Trophoblast cell (in vitro differentiated cells and primary cell): ENCODE measurements at regions not wholly inside any gene's neighbourhood (a gene's known extent, or its start where the extent isn't known, plus 50 kb on each side); places are given as distances from the start of the nearest gene placed in this dataset.

Experiments used
- DNase-seq, 2 donors: peaks; one replicate each; pipeline ENCODE4 v3.0.0-alpha.2; 2016
- H2AFZ ChIP-seq: 2 replicates; pipeline ENCODE4 v1.6.1; 2013; ENCODE audit warnings: low read length, moderate library complexity, mild to moderate bottlenecking; ENCODE audit not compliant: insufficient read depth, poor library complexity
- H2AK5ac ChIP-seq: 2 replicates; pipeline ENCODE4 v1.6.1; 2013; ENCODE audit warnings: mild to moderate bottlenecking, low read length
- H2BK120ac ChIP-seq: 2 replicates; pipeline ENCODE4 v1.6.1; 2013; ENCODE audit warnings: low read length, mild to moderate bottlenecking, moderate library complexity; ENCODE audit not compliant: insufficient read depth, poor library complexity
- H2BK12ac ChIP-seq: 2 replicates; pipeline ENCODE4 v1.6.1; 2013; ENCODE audit warnings: mild to moderate bottlenecking, low read length, moderate library complexity
- H2BK5ac ChIP-seq: 2 replicates; pipeline ENCODE4 v1.6.1; 2013; ENCODE audit warnings: low read length, low read depth, moderate library complexity, mild to moderate bottlenecking; ENCODE audit not compliant: poor library complexity
- H3K14ac ChIP-seq: 2 replicates; pipeline ENCODE4 v1.6.1; 2013; ENCODE audit warnings: mild to moderate bottlenecking, low read length
- H3K18ac ChIP-seq: 2 replicates; pipeline ENCODE4 v1.6.1; 2013; ENCODE audit warnings: mild to moderate bottlenecking, low read length
- H3K23ac ChIP-seq: 2 replicates; pipeline ENCODE4 v1.6.1; 2013; ENCODE audit warnings: low read length
- H3K27ac ChIP-seq: 2 replicates; pipeline ENCODE4 v1.5.1; 2013; ENCODE audit warnings: low read depth, mild to moderate bottlenecking, inconsistent platforms, low read length, moderate library complexity
- H3K27me3 ChIP-seq: 2 replicates; pipeline ENCODE4 v1.6.1; 2013; ENCODE audit warnings: inconsistent platforms, mild to moderate bottlenecking, low read length, moderate library complexity; ENCODE audit not compliant: insufficient read depth
- H3K36me3 ChIP-seq, 2 experiments: 1 replicate in 1 of 2; 2 replicates in 1 of 2; pipeline ENCODE4 v1.6.1; 2013; ENCODE audit warnings: low read length in 2 of 2, mild to moderate bottlenecking in 2 of 2, moderate library complexity in 1 of 2; ENCODE audit not compliant: insufficient read depth in 2 of 2, control insufficient read depth in 1 of 2
- H3K4ac ChIP-seq: 2 replicates; pipeline ENCODE4 v1.6.1; 2013; ENCODE audit warnings: low read depth, mild to moderate bottlenecking, low read length, moderate library complexity
- H3K4me1 ChIP-seq, 2 experiments: 1 replicate in 1 of 2; 2 replicates in 1 of 2; pipeline ENCODE4 v1.6.1; 2013; ENCODE audit warnings: low read length in 2 of 2, mild to moderate bottlenecking in 2 of 2, moderate library complexity in 1 of 2; ENCODE audit not compliant: insufficient read depth in 2 of 2, control insufficient read depth in 1 of 2
- H3K4me2 ChIP-seq: 2 replicates; pipeline ENCODE4 v1.6.1; 2013; ENCODE audit warnings: inconsistent platforms, mild to moderate bottlenecking, low read length, moderate library complexity
- H3K4me3 ChIP-seq: 2 replicates; pipeline ENCODE4 v1.5.1; 2013; ENCODE audit warnings: mild to moderate bottlenecking, low read depth, low read length, inconsistent platforms
- H3K79me1 ChIP-seq: one replicate; pipeline ENCODE4 v1.6.1; 2013; ENCODE audit warnings: low read length
- H3K79me2 ChIP-seq: 2 replicates; pipeline ENCODE4 v1.6.1; 2013; ENCODE audit warnings: low read length, mild to moderate bottlenecking; ENCODE audit not compliant: control insufficient read depth, insufficient read depth, poor library complexity
- H3K9ac ChIP-seq: 2 replicates; pipeline ENCODE4 v1.6.1; 2013; ENCODE audit warnings: mild to moderate bottlenecking, low read length
- H3K9me3 ChIP-seq: 2 replicates; pipeline ENCODE4 v1.6.1; 2013; ENCODE audit warnings: low read depth, mild to moderate bottlenecking, control low read depth, inconsistent platforms, low read length; ENCODE audit not compliant: insufficient read depth
- H4K12ac ChIP-seq: 2 replicates; pipeline ENCODE4 v1.6.1; 2013; ENCODE audit warnings: low read depth, mild to moderate bottlenecking, low read length, moderate library complexity
- H4K8ac ChIP-seq: 2 replicates; pipeline ENCODE4 v1.6.1; 2013; ENCODE audit warnings: low read depth, mild to moderate bottlenecking, low read length, moderate library complexity
- H4K91ac ChIP-seq: one replicate; pipeline ENCODE4 v1.6.1; 2013; ENCODE audit warnings: low read depth, mild to moderate bottlenecking, low read length, moderate library complexity
- WGBS: extraction: QIAGEN DNeasy Blood & Tissue Kit; methylation state at CpG from one replicate; pipeline ENCODE4 v1.1.7; 2013; ENCODE audit warnings: missing lambda C conversion rate; ENCODE audit not compliant: insufficient read length, insufficient coverage; ENCODE audit errors: extremely low coverage; 5-methylcytosine and 5-hydroxymethylcytosine counted together

DNA sequence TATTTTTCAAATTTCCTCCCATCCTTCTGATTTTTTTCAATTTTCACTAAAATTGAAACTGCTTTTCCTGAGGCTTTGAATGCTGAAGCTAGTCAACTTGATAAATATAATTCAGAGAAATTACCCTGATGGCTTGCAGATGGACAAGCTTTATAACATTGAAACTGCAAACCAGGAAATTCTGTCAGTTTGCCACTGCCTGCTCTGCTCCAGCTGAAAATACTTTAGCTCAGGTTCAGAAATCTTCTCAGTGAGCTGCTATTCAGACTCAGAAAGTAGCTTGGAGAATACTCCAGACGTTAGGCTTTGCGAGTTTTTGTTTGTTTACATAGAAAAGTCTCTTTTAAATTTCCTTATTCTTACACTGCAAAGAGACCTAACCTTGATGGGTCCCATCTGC is 1574.7 kb downstream of the STIM2 start:
- Histone ChIP-seq H2BK120ac (no peak overlapping the region), H4K12ac (no peak overlapping the region), H3K9me3 (no peaks in the 10 kb centered on the region), H2AFZ (no peak overlapping the region), H3K18ac (no peak overlapping the region), H2AK5ac (no peak overlapping the region), H3K27ac (peak overlapping the region; percentile 7), H3K23ac (no peak overlapping the region), H3K36me3 (no peaks in the 10 kb centered on the region), H3K9ac (no peak overlapping the region), H3K4me2 (peak overlapping the region; percentile 15), H2BK12ac (no peak overlapping the region), H3K4me1 (peaks cover 2% of the 10 kb centered on the region in 2 experiments), H4K8ac (no peak overlapping the region), H3K4me3 (no peak overlapping the region), H3K27me3 (no peaks in the 10 kb centered on the region), H2BK5ac (no peak overlapping the region), H3K14ac (no peak overlapping the region), H4K91ac (no peak overlapping the region), H3K79me1 (no peaks in the 10 kb centered on the region), H3K79me2 (no peaks in the 10 kb centered on the region), H3K4ac (no peak overlapping the region)
- no peak for DNase-seq
- no CpG with 5 or more reads among the region's 2 CpGs for WGBS

DNA sequence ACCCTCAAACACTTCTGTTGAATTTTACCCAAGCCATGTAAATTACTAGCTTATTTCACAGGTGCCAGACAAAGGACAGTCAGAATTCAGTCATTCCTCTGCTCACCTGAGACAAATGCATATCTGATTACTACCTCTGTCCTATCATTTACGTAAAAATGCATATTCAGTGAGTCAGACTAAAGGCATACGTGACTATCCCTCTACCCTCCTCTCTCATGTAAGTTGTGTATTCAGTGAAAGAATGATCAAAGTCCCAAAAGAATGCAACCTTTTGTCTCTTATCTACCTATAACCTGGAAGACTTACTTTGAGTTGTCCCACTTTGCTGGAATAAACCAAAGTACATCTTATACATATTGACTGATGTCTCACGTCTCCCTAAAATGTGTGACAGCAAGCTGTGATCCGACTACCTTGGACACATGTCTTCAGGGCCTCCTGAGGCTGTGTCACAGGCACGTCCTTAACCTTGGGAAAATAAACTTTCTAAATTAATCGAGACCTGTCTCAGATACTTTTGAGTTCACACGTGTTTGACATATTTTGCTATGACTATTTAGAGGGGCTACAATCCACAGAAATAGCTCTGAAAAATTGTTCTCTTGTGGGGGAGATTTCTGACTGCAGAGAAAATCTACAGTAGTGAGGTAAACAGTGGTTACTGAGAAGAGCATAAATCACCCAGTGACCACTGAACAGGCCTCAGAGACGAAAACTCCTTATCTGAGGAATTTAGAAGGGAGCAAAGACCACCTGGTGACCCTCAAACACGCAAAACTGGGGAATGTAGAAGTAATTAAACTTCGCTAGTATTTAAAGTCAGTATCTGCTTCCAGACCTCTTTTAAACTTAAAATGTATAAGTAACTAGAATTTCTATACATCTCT is 1575.8 kb downstream of the STIM2 start:
- Histone ChIP-seq H3K4me3 (no peak overlapping the region), H3K18ac (no peak overlapping the region), H3K9ac (no peak overlapping the region), H4K91ac (peak overlapping the region; percentile 37), H3K79me1 (no peaks in the 10 kb centered on the region), H3K9me3 (no peaks in the 10 kb centered on the region), H4K12ac (no peak overlapping the region), H3K4me1 (peaks cover 2% of the 10 kb centered on the region in 2 experiments), H2AK5ac (no peak overlapping the region), H3K27me3 (no peaks in the 10 kb centered on the region), H2BK12ac (peak overlapping the region; percentile 84), H2BK5ac (no peak overlapping the region), H3K79me2 (no peaks in the 10 kb centered on the region), H3K14ac (no peak overlapping the region), H3K4ac (no peak overlapping the region), H3K4me2 (no peak overlapping the region), H2BK120ac (no peak overlapping the region), H2AFZ (no peak overlapping the region), H3K23ac (no peak overlapping the region), H3K36me3 (no peaks in the 10 kb centered on the region), H3K27ac (peak overlapping the region; percentile 80), H4K8ac (no peak overlapping the region)
- DNase-seq = peak in 1 of 2 donors; percentile 53
- WGBS = no CpG with 5 or more reads among the region's 10 CpGs

DNA sequence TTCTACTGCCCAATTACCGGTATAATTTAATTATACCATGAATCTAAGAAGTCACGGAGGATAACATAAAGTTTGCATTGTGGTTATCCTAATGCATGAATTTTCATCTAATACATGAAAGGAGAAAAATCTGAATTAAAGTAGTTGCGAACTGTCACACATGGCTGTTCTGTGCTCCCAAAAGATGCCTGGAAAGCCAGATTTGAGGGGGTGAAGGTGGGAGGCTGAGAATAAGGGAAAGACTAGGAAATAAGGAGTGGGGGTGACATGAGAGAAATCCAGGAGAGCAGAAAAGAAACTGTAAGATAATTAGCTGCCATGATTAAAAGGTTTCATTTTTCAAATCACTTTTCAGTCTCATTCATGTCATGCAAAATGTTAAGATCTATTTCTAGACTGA is 1582.7 kb downstream of the STIM2 start:
- Histone ChIP-seq H3K4me3 (no peak overlapping the region), H2AK5ac (no peak overlapping the region), H3K4ac (no peak overlapping the region), H3K79me2 (no peaks in the 10 kb centered on the region), H3K9ac (no peak overlapping the region), H3K27ac (no peak overlapping the region), H2BK5ac (no peak overlapping the region), H2BK12ac (no peak overlapping the region), H2BK120ac (no peak overlapping the region), H3K36me3 (no peaks in the 10 kb centered on the region), H3K9me3 (no peaks in the 10 kb centered on the region), H4K12ac (no peak overlapping the region), H3K79me1 (peaks cover 2% of the 10 kb centered on the region), H3K27me3 (no peaks in the 10 kb centered on the region), H2AFZ (no peak overlapping the region), H3K23ac (no peak overlapping the region), H3K4me1 (no peaks in the 10 kb centered on the region), H4K8ac (no peak overlapping the region), H3K18ac (no peak overlapping the region), H3K4me2 (no peak overlapping the region), H4K91ac (peak overlapping the region; percentile 15), H3K14ac (no peak overlapping the region)
- no CpG with 5 or more reads among the region's 3 CpGs for whole genome bisulfite sequencing
- no peak for DNase-seq

DNA sequence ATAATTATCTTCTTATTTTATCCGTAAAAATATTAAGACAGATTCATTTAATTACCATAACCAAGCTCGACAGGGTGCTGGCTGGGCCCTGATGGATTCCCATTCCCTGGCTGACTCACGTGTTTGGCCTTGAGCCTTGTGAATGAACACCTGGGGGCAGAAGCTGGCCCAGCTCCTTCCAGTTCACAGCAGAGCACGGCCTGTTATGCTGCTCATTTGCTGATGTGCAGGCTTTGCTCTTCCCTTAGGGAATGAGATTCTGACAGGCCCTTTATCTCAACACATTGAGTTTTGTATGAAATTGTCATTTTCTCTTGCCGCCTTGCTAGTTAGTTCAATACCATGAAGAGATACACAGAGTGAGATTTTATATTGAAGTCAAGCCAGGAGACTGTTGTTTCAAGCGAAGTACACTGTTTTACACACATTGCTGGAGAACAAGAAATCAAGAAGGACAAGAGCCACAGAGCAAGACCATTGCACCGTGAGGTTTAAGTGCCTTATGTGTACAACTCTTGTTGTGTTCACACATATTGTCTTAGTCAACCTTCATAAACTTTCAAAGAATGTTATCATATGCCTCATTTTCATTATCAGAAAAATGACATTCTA is 1583.3 kb downstream of the STIM2 start:
- H3K27ac ChIP-seq = no peak overlapping the region
- no CpG with 5 or more reads among the region's 7 CpGs for WGBS
- H2BK5ac ChIP-seq = no peak overlapping the region
- no peaks in the 10 kb centered on the region for H3K4me1 ChIP-seq
- H3K27me3 ChIP-seq = no peaks in the 10 kb centered on the region
- DNase-seq = peak; percentile 10 to 45
- H3K18ac ChIP-seq = no peak overlapping the region
- H2AFZ ChIP-seq = no peak overlapping the region
- H3K79me1 ChIP-seq = peaks cover 2% of the 10 kb centered on the region
- H3K79me2 ChIP-seq = no peaks in the 10 kb centered on the region
- no peak overlapping the region for H4K12ac ChIP-seq
- no peak overlapping the region for H2BK12ac ChIP-seq
- no peaks in the 10 kb centered on the region for H3K36me3 ChIP-seq
- no peak overlapping the region for H3K4me2 ChIP-seq
- H3K23ac ChIP-seq = no peak overlapping the region
- no peak overlapping the region for H3K9ac ChIP-seq
- H2AK5ac ChIP-seq = no peak overlapping the region
- H3K4me3 ChIP-seq = no peak overlapping the region
- H3K9me3 ChIP-seq = no peaks in the 10 kb centered on the region
- H2BK120ac ChIP-seq = no peak overlapping the region
- H3K14ac ChIP-seq = no peak overlapping the region
- no peak overlapping the region for H4K91ac ChIP-seq
- H3K4ac ChIP-seq = no peak overlapping the region
- H4K8ac ChIP-seq = no peak overlapping the region
